Iris pigment epithelial cell (primary cell): ENCODE measurements at regions not wholly inside any gene's neighbourhood (a gene's known extent, or its start where the extent isn't known, plus 50 kb on each side); places are given as distances from the start of the nearest gene placed in this dataset.

Source experiments
- DNase-seq: peaks from one replicate; pipeline ENCODE4 v3.0.0-alpha.2; 2011; ENCODE audit warnings: low read depth

DNA sequence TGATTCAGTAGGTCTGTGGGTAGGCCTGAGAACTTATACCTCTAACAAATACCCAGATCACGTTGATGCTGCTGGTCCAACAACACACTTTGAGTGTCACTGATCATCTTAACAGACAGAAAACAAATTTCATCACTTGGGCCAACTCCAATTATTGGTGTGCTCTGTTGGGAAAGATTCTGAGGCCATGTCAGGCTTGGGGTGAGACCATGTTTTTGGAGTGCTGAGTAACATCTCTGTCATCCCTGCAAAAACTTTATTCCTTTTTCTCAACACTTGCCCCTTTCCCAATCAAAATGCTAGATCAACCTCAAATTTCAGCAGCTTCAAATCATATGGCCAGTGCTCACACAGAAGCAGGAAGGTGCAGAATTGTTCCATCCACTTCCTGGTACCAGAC lies 108.8 kb upstream of the TENT5A start:
- DNase-seq, result no peak

DNA sequence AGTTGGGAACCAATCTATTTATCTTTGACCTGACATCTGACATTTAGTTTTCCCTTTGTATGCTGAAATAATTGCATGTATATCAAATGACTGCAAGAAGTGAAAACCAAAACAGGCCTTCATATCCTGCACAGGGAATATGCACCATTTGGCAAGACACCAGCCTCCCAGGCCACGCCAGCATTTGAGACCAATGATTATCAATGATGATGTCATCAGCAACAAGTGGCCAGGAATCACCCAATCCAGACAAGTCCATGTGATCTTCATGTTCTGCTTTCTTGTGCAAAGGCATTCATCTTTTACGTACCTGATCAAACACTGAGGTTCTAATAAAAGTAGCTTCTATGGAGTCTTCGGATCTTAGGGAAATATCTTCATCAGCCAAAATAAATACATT lies 107.4 kb upstream of the TENT5A start:
- no peak for DNase-seq

DNA sequence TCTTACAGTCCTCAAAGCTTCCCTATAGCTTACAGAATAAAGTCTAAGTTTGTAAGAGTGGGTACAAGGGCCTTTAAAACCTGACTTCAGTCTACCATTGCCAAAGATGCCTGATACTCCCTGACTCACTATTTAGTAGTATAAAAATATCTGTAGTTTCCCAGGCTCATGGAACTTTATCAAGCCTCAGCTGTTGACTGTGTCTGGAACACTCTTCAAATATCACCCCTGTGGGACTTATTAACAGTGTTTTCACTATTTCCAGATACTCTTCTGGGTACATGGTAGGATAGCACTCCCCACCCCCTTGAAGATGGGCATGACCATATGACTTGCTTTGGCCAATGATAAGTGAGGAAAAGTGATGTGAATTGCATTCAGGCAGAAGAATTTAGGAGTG lies 105.3 kb upstream of the TENT5A start:
- no peak for DNase-seq

DNA sequence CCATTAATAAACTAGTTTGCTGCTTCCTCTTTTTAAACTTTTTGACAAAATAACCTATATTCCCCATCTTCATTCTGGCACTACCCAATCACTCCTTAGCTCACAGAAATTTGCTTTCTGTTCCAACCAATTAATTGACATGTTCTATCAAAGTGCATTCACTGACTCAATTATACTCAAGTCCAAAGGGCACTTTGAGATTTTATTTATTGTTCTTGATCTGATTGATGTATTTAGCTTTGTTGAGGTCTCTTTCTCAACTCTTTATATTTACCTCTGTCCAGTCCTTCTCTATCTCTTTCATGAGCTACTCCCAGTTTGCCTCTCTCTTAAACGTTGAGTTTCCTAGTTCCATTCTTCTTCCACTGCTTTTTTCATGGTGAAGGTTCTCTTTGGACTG lies 104.4 kb upstream of the TENT5A start:
- no peak for DNase-seq

DNA sequence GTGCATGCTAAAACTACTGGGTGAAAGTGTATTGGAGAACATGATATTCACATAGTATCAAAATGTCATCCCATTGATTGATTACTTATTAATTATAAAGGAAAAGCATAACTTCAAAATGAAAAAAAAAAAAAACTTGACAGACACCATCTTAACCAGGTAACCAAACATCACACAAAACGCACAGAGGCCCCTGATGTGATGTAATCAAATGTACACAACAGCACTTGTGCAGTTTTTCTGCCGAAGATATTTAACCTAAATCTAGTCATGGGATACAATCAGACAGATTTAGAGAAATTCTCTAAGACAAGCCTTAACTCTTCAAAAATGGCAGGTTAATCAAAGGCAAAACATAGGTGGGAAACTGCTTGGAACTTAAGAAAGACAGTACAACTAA lies 102.0 kb upstream of the TENT5A start:
- DNase-seq, result no peak

DNA sequence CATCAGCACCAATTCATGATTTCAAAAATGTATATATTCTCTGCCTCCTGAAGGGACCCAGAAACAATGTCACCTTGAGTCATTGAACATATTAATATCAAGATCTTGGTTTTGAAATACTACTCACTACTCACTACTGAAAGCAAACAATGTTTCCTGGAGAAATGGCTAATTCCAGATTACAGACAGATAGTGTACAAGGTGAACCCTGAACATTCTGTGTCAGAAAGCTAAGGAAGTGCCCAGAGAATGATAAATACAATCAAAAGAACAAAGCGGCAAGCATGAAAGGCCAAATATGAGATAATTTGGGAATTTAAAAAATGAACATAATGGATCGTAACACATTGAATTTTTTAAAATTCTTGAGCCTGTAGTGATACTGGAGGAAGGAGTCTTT lies 101.5 kb upstream of the TENT5A start:
- no peak for DNase-seq

DNA sequence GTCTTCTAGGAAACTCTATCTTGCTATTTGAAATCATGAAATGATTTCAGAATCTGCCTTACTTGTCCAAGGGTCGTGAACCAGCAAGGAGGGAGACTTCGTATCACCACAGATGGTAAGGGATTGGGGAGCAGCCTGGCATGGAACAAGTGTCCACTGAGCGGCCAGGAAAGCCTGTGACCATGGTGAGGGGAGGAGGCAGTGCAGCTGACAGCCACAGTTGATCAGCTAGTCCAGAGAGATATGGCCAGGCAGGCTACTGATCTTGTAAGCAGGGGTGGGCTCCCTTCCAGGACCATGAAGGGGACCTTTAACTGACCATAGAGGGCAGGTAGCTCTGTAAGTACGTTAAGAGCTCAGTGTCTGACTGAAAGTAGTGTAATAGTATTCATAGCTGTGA lies 96.8 kb upstream of the TENT5A start:
- no peak for DNase-seq

DNA sequence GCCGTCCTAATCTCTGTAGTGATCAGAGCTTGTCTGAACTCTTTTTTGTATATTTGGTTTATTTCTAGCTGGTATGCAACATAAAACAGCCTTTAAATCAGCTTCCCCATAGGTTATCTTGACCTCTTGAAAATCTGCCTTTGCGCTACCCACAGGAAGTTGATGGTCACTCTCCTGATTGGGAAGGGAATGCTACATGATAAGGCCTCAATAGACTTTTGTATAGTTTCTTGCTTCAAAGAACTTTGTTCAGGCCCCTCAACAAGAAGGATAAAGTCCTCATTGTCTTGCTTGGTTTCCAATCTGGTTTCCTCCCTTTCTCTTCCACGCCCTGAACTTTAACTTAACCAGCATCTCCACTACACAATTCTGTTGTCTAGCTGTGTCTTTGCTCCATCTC lies 95.4 kb upstream of the TENT5A start:
- no peak for DNase-seq

DNA sequence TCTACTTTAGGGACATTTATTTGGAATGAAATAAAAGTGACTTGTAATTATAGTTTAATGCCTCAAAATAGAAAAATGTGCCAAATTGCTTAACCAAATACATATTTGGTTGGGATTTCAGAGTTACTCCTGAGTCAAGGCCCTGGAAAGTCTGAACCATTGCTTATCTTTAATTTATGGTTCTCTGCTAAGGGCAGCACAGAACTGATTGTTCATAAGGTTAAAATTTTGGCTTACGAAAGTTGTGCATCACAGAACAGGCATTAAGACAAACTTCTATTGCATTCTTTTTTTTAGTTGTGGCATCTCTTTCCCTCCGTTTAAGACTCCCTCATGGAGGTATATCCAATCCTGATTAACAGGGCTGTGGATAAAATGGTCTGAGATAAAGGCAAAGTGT lies 92.2 kb upstream of the TENT5A start:
- peak; percentile 11 for DNase-seq

DNA sequence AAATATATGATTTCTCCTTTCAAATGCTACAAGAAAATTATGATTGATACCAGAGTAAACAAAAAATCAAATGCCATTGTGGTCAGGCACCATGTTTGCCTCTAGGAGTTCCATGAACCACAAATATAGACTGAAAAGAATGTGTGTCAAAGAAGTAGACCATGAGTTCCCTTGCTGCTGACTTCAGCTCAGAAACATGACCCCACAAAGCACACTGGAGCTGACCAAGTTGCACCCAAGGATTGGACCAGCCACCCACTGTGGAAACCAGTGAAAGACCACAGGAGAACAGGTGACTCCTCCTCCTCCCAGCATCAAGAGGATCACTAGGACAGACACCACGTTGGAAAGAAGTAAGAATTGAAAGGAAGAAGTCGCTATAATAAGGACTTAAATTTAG lies 90.8 kb upstream of the TENT5A start:
- DNase-seq, result peak; percentile 11

DNA sequence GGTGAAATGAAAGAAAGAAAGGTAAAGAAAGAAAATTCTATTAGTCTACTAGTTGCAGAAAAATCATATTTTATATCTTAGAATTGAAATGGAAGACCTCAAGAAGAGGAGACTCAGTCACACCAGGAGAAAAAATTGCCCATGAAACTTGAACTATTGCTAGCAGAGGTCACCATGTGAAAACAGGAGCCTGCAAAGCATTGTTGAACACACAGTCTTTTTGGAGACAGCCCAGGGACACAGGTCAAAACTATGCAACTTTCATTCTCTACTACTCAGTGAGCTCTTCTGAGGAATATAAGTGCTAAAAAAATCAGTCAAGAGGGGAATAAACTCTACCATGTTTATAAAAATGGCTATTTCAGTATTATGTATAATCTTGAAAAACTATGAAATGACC lies 89.8 kb upstream of the TENT5A start:
- peak; percentile 21 for DNase-seq

DNA sequence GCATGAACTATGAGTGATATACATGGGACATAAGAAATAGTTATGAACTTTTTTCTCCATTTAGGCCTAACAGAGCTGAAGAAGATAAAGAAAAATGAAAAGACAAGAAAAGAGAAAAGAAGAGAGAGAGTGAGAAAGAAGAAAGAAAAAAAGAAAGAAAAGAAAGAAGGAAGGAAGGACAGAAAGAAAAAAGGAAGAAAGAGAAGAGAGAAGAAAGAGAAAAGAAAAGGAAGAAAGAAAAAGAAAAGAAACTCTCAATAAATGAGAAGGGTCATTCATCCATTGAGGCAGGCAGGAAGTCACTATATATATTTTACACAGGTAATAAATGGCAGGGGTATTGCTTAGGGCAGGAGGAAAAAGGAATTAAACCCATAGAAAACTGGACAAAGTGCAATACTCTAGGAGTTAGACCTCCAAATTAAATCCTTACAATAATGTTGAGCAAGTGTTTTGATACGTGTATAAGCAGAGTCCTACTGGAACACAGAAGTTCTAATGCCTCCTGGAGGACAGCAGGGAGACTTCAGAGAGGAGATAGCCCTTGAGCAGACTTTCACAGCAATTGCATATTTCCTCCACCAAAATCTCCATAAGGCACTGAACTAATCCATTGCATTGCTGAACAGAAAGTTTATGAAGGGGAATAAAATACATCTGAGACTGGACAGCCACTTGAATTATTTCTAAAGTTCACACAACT lies 86.4 kb upstream of the TENT5A start:
- DNase-seq, result peak; percentile 6

DNA sequence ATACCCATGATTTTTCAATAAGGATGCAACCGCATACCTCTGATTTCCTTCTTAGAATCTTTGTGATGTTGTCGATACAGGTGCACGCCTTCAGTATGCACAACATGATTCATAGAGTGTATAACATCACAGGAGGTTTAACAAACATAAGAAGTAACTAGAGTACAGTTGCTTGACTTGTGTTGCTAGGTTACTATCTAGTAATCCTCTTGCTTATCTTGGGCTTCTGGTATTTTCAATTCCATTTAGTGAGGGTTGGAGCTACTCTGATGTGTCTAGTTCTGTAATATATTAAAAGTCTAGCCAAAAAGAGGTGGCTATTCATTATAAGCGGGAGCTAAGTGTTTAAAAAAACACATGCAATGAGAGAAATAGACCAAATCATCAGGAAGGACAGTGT lies 85.5 kb upstream of the TENT5A start:
- peak; percentile 74 for DNase-seq

DNA sequence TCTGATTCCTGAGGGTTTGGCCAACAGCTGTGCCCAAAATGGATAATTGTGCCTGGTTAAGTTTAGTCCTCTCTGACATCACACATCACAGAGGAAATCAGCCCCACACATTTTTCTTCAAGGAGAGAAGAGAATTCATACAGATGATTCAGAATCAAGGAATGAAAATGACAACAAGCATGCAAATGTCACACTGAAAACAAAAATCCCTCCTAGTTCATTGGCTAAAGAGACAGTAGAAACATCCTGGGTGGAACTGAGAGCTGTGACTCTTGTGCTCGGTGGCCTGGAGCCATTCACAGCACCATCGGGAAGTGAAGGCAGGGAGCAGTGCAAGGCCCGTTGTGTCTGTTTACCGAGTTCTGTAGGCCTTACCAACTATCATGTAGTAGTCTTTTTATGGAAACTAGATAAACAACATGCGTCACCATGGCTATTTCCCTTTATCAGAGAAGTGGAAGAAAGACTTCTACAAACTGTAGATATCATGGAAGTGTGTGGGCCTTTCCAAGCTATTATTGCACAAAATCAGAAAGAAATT lies 81.7 kb upstream of the TENT5A start:
- DNase-seq, result peak; percentile 64

DNA sequence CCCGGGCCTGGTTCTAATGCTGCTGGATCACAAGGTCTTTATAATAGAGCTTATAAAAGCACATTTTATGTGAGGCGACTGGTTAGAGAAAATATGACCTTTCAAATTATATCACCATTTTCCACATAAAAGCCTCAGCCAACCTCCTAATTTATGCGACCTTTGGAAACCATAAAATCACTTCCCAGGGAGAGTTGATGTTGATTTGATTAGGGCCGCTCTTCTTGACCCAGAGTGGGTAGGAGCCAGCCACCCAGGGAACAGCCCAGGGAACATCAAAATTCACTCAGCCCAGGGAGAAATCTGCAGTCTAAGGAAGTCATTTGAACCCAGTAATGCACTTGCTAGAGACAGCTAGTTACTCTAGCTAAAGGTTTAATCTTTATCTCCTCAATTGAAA lies 79.8 kb upstream of the TENT5A start:
- no peak for DNase-seq

DNA sequence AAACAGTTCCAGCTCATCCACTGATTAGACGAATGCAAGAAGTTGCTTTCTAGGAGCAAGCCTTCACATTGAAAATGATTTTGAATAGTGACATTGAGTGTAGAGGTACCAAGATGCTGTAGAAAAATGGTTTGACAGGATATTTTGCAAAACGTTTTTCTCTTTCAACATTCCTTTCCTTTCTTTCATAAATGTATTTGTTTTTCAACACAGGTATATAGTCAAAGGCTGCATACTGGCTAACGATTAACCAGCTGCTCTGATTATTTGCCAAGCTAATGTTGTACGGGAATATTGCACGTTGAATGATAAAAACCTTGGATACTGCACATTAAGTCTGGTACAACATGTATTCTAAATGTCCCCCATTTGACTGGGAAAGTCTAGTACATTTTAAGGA lies 78.8 kb upstream of the TENT5A start:
- DNase-seq, result no peak

DNA sequence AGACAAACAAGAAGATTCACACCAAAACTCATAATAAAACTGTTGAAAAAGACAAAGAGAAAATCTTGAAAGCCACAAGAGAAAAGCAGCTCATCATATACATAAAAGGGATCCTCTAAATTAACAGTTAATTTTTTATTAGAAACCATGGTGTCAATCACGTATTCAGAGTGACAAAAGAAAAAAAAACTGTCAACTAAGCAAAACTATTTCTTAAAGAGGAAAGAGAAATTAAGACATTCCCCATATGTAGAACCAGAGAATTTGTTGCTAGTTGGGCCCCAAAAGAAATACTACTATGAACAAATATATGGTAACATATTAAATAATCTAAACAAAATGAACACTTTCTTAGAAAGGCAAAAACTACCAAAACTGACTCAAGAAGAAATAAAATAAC lies 74.3 kb upstream of the TENT5A start:
- DNase-seq, result no peak

DNA sequence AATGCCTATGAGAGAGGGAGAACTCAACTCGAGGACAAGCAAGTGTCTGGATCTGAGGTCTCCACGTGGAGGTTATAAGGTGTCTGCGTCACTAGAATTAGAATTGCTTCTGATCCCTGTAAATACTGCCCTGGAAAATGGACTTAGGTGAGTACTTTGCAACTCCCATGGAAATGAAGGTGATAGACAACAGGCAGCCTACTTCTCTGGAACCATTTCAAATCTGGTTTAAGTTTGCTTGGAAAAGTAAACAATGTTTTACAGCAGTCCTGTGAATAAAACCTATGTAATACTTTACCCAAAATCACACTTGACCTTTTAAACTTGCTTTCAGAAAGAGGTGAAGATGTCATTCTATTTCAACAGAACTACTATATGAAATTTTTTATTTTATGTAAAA lies 70.1 kb upstream of the TENT5A start:
- DNase-seq, result no peak

DNA sequence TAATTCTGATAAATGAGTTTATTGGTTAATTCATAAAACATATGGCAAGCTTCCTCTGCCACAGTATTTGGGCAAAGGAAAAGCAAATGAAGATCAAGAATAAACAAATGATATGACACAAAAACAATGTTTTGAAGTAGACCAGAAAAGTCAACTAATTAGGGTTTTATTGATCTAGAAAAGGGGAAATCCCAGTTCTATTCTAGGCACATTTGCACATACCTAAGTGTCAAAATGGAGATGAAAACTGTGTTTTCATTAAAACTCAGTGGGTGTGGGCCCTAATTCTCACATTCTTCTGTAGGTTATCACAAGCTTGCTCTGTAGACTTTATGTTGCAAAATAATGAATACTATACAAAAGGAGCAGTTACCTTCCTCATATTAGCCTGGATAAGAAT lies 69.0 kb upstream of the TENT5A start:
- no peak for DNase-seq

DNA sequence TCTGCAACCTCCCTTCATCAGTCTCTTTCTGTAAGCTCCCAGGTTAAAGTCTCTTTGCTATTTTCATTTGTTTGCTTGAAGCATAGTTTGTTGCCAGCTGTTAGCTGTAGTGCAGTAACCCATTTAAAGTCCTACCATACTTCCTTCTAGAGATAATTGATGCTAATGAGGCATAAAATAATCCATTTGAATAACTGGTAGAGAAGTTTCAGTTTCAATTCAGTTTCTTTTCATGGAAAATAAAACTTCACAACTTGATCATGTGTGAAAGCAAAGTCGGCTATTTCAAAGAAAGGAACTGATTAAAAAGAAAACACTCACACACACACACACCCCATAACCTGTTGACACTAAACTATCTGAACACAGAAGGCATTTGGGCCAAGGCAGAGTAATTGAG lies 68.5 kb upstream of the TENT5A start:
- no peak for DNase-seq

DNA sequence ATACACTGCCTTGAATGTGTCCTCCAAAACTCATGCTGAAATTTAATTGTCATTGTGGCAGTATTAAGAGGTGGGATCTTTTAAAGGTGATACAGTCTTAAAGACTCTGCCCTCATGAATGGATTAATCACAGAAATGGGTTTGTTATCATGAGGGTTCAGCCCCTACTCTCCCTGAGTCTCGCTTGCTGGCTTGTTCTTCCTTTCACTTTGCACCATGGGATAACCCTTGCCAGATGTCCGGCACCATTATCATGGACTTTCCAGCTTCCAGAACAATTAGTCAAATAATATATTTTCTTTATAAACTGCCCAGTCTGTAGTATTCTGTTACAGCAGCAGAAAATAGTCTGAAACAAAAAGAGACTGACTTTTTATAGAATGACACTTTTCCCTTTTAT lies 67.9 kb upstream of the TENT5A start:
- DNase-seq, result no peak

DNA sequence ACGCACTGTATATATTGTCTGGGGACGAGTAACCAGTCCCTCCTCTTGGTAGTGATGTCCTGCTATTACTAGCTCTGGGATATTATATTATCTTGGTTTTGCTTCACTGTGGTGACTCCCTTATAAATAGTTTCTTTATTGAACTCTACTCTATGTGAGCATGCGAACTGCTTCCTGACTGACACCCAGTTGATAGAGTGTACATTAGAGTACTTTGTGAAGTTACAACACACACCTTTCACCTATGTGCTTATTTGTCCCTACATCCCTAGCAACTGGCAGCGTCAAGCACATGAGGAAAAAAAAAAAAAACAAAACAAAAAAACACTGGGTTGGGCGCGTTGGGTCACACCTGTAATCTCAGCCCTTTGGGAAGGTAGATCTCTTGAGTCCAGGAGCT lies 67.3 kb upstream of the TENT5A start:
- no peak for DNase-seq

DNA sequence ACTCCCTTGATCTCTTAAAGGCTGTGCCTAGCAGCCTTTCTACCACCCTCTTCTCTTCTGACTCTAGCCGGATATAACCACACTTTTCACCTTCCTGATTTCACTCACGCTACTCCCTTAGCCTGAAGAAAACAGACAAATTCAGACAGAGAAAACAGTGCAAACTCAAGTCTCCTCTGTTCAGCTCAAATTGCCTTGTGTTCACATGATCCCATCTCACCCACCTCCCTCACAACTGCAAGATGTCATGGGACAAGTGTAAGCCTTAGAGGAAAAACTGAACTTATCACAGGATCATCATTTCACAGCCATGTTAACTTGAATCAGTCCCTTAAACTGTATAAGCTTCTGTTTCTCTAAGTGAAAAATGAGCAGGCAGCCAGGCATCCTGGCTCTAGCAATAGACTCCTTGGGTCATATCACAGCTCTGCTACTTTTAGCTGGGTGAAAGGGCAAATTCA lies 66.5 kb upstream of the TENT5A start:
- peak; percentile 8 for DNase-seq

DNA sequence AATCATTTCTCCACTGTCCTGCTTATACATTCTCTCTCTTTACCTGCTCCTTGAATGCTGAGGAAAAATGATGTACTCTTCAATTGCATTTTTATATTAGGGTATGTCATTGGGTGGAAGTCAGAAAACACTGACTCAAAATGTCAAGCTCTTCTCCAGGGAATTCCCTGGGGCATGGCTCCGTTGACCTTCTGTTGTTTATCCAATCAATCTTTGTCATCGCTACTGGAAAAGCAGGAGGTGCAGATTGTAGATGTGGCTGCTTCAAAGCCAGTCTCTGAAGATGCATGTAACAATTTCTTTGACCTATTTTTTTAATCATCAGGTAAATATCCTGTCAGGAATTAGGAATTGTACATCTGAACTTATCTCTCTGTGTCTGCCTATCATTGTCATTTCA lies 63.9 kb upstream of the TENT5A start:
- DNase-seq, result no peak
